NCI-H2107 treated with DMSO at 0.1 percent for 48 hours (cell line): ENCODE measurements at regions not wholly inside any gene's neighbourhood (a gene's known extent, or its start where the extent isn't known, plus 50 kb on each side); places are given as distances from the start of the nearest gene placed in this dataset.

Source experiments
- DNase-seq: peaks from one replicate; lab custom pipeline; 2025; ENCODE audit not compliant: unreplicated experiment; lab: John Stamatoyannopoulos, UW

GRCh38 chr4:18077808-18078207 lies 56.3 kb upstream of the LCORL start:
- DNase-seq = no peak

GRCh38 chr4:18075823-18076433 lies 54.4 kb upstream of the LCORL start:
- DNase-seq = no peak

- no peak for DNase-seq
Measured at GRCh38 chr4:18071894-18072293, 50.3 kb upstream of the LCORL start.
